Liver (tissue), 3 donors: ENCODE measurements at regions not wholly inside any gene's neighbourhood (a gene's known extent, or its start where the extent isn't known, plus 50 kb on each side); places are given as distances from the start of the nearest gene placed in this dataset.

Source experiments
- CTCF ChIP-seq: fragments of 150-350 bp; IDR thresholded peaks from 2 replicates; pipeline ENCODE4 v1.5.1; 2017; ENCODE audit warnings: improper control_type of control experiment, low read depth, low read length; ENCODE audit not compliant: missing input control
- RAD21 ChIP-seq, 2 donors: IDR thresholded peaks; 2 replicates each; pipeline ENCODE4 v1.6.1; 2016; ENCODE audit warnings: antibody characterized with exemption in 2 of 2, mild to moderate bottlenecking in 2 of 2
- RXRA ChIP-seq, 2 donors: IDR thresholded peaks; 2 replicates each; pipeline ENCODE4 v1.6.1; 2017 to 2018; ENCODE audit warnings: antibody characterized with exemption in 2 of 2, mild to moderate bottlenecking in 1 of 2
- SP1 ChIP-seq: IDR thresholded peaks from 2 replicates; pipeline ENCODE4 v1.6.1; 2018; ENCODE audit warnings: antibody characterized with exemption, mild to moderate bottlenecking
- TAF1 ChIP-seq: conservative IDR thresholded peaks from 2 replicates; pipeline ENCODE4 v1.6.1; 2016; ENCODE audit warnings: antibody characterized with exemption, mild to moderate bottlenecking
- donor health status: healthy.
- donor health status: healthy.

DNA sequence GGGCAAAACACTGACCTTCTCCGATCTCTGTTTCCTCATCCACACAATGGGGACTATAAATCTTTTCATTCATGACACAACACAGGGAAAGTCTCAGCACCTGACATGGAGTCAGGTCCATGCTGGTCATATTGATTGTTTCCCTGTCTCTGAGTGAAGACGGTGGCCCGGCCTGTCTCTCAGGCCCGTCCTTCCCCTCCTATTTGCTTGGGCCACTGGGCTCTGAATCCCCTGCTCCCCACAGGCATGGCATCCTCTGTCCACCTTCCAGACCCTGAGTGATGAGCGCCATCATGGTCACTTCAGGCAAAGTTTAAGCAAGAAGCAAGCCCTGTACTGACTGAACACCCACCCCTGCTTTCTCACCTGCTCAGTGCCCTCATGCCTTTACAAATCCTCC, 113.3 kb upstream of the ALX4 start:
- TF ChIP-seq CTCF (no peak), RXRA (IDR thresholded peaks at IDR 0.05) (no peak), TAF1 (no peak), RAD21 (IDR thresholded peaks at IDR 0.05) (no peak), SP1 (no peak)
